BLaER1 treated with 17β-estradiol and CSF1 and Interleukin-3, amounts not matched to agents 10 nM and 100 nM (cell line): ENCODE measurements at regions not wholly inside any gene's neighbourhood (a gene's known extent, or its start where the extent isn't known, plus 50 kb on each side); places are given as distances from the start of the nearest gene placed in this dataset.
A peak's percentile ranks its signal among the peaks of the same experiment; 100 is the strongest.

Experiments used
- H3K27ac ChIP-seq, 11 experiments: shearing (Covaris generic); formaldehyde crosslinking; 2 replicates each; pipeline ENCODE4 v1.8.1; 2022
- H3K27me3 ChIP-seq, 11 experiments: shearing (Covaris generic); formaldehyde crosslinking; 2 replicates each; pipeline ENCODE4 v1.8.1; 2022
- H3K36me3 ChIP-seq, 11 experiments: shearing (Covaris generic); formaldehyde crosslinking; 2 replicates each; pipeline ENCODE4 v1.8.1; 2022
- H3K4me1 ChIP-seq, 10 experiments: shearing (Covaris generic); formaldehyde crosslinking; 2 replicates each; pipeline ENCODE4 v1.8.1; 2022
- H3K4me2 ChIP-seq, 11 experiments: shearing (Covaris generic); formaldehyde crosslinking; 2 replicates each; pipeline ENCODE4 v1.8.1; 2022
- H3K4me3 ChIP-seq, 10 experiments: shearing (Covaris generic); formaldehyde crosslinking; 2 replicates each; pipeline ENCODE4 v1.8.1; 2022
- H3K9ac ChIP-seq, 11 experiments: shearing (Covaris generic); formaldehyde crosslinking; 2 replicates each; pipeline ENCODE4 v1.8.1; 2022
- H3K9me3 ChIP-seq, 11 experiments: shearing (Covaris generic); formaldehyde crosslinking; replicated peaks in 1 of 11; 2 replicates each; pipeline ENCODE4 v1.8.1; 2022
- H4K20me1 ChIP-seq, 11 experiments: shearing (Covaris generic); formaldehyde crosslinking; 2 replicates each; pipeline ENCODE4 v1.8.1; 2022
- Cebpa-rat ChIP-seq, 11 experiments: shearing (Covaris generic); IDR thresholded peaks; 2 replicates each; pipeline ENCODE4 v1.8.1; 2022

DNA sequence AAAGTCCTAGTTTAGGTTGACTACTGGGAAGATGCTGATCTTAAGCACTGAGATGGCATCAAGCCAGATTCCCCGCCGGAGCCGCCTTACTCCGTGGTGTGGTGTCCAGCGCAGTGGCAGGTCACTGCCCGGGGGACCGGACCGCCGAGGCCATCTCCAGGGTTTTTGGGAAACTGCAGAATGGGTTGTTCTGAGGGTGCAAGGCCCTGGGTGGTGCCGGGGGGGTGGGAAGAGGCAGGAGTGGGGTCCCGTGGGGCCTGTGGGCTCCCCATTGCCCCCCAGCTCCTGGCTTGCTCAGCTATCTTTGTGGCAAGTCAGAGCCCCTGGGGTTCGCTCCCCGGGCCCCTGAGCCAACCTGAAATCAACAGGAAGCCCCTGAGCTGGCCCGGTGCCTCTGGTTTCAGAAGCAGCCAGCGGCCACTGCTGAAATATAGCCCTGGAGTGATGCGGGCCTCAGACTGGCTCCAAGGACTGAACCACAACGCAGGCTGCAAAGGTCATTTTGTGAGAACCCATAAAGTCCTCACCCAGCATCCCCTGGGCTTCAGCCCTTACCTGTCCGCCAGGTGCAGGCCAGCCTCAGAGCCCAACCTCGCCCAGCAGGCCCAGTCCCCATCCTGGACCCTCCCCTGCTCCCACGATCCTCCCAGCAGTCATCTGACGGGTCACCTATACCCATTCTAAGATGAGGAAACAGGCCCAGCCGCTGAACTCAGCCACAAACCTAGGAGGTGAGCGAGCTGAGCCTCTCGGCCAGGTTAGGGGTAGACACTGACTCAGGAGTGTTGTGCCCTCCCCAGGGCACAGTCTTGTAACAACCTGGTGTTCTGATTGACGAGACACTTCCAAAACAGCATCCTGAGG lies 102.7 kb downstream of the PDGFA start:
- Histone ChIP-seq H3K4me1 (peaks cover 2 to 20% (median 14%) of the 10 kb centered on the region in 10 experiments; a peak in 18 of 20 replicates), H3K4me3 (no peak overlapping the region), H3K27me3 (peaks cover 0 to 7% (median 0%) of the 10 kb centered on the region in 11 experiments; a peak in 4 of 22 replicates), H4K20me1 (no peaks in the 10 kb centered on the region), H3K9me3 (peaks cover 20 to 33% (median 27%) of the 10 kb centered on the region in 11 experiments), H3K27ac (no peak overlapping the region), H3K9ac (no peak overlapping the region), H3K36me3 (peaks cover 0 to 5% (median 0%) of the 10 kb centered on the region in 11 experiments; a peak in 1 of 22 replicates), H3K4me2 (no peak overlapping the region)
- no peak for TF ChIP-seq Cebpa-rat (IDR thresholded peaks at IDR 0.05)

- no peaks in the 10 kb centered on the region for H4K20me1 ChIP-seq
- peaks cover 0 to 2% (median 0%) of the 10 kb centered on the region in 11 experiments; a peak in 1 of 22 replicates for H3K27me3 ChIP-seq
- H3K4me1 ChIP-seq = peaks cover 0 to 16% (median 8%) of the 10 kb centered on the region in 10 experiments; a peak in 16 of 20 replicates
- H3K4me2 ChIP-seq = no peak overlapping the region
- no peak overlapping the region for H3K4me3 ChIP-seq
- H3K27ac ChIP-seq = no peak overlapping the region
- H3K9me3 ChIP-seq = peaks cover 20 to 33% (median 27%) of the 10 kb centered on the region in 11 experiments
- no peak for TF ChIP-seq Cebpa-rat (IDR thresholded peaks at IDR 0.05)
- H3K36me3 ChIP-seq = peaks cover 0 to 5% (median 0%) of the 10 kb centered on the region in 11 experiments; a peak in 1 of 22 replicates
- no peak overlapping the region for H3K9ac ChIP-seq
Measured at GRCh38 chr7:417625-417889, 102.1 kb downstream of the PDGFA start.

DNA sequence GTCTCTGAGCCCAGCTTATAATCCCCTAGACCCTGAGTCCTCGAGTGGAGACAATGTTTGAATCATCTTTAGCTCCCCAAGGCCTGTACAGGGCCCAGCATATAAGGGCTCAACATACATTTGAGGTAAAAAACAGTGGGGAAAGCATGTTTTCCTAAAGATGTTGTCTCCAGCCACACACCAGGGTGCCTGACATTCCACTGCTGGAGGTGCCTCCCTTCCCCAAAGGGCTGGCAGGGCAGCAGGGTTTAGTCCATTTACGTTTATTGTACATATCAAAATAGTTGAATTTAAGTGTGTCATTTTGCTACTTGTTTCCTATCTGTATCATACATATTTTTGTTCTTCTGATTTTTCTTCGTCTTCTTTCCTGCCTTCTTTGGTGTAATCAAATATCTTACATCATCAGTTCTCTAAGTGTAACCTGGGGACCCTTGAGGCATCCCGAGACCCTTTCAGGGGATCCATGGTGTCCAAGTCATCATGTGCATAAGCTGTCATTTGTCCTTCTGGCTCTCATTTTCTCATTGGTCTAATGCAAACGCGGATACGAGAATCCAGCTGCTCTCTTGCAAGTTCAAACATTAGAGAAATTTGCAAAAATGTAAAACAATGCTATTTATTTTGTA lies 101.6 kb downstream of the PDGFA start:
- no peaks in the 10 kb centered on the region for H4K20me1 ChIP-seq
- no peak overlapping the region for H3K9ac ChIP-seq
- no peak overlapping the region for H3K4me2 ChIP-seq
- no peak overlapping the region for H3K27ac ChIP-seq
- H3K36me3 ChIP-seq = peaks cover 0 to 5% (median 0%) of the 10 kb centered on the region in 11 experiments; a peak in 1 of 22 replicates
- H3K27me3 ChIP-seq = no peaks in the 10 kb centered on the region
- peaks cover 20 to 33% (median 27%) of the 10 kb centered on the region in 11 experiments for H3K9me3 ChIP-seq
- no peak overlapping the region for H3K4me3 ChIP-seq
- peaks cover 0 to 17% (median 5%) of the 10 kb centered on the region in 10 experiments; a peak in 12 of 20 replicates for H3K4me1 ChIP-seq
- TF ChIP-seq Cebpa-rat (IDR thresholded peaks at IDR 0.05) = no peak

DNA sequence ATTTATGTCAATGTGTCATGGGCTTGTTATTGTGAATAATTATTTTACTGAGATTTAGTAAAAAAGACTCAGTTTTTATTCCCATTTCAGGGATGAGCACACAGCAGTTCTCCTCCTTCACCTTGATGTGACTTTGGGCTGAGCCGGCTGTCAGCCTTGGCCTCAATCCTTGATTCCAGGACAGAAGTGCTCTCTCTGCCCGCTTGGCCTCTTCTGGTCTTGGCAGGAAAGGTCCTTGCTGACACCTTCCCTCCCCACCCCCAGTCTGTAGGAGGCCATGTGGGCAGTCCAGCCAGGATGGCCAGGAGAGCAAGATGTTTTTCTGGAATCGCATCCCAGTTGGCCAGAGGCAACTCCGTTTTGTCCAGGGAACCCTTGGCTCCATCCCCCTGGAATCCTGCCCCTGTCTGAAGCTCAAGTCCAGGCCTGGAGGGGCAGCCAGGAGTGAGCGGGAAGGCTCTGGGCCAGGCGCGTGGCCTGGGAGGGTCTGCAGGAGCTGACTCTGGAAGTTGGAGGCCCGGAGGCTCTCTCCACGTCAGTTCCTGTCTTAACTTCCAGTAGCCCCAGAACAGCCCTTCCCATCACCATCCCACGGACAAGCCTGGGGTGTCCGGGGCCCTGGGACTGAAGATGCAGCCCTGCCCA lies 100.9 kb downstream of the PDGFA start:
- Histone ChIP-seq H3K27ac (no peak overlapping the region), H3K36me3 (peaks cover 0 to 5% (median 0%) of the 10 kb centered on the region in 11 experiments; a peak in 1 of 22 replicates), H3K4me3 (no peak overlapping the region), H3K9me3 (peaks cover 20 to 33% (median 27%) of the 10 kb centered on the region in 11 experiments), H3K27me3 (no peaks in the 10 kb centered on the region), H3K4me1 (peaks cover 0 to 18% (median 9%) of the 10 kb centered on the region in 10 experiments; a peak in 15 of 20 replicates), H3K4me2 (no peak overlapping the region), H3K9ac (no peak overlapping the region), H4K20me1 (no peaks in the 10 kb centered on the region)
- no peak for TF ChIP-seq Cebpa-rat (IDR thresholded peaks at IDR 0.05)

DNA sequence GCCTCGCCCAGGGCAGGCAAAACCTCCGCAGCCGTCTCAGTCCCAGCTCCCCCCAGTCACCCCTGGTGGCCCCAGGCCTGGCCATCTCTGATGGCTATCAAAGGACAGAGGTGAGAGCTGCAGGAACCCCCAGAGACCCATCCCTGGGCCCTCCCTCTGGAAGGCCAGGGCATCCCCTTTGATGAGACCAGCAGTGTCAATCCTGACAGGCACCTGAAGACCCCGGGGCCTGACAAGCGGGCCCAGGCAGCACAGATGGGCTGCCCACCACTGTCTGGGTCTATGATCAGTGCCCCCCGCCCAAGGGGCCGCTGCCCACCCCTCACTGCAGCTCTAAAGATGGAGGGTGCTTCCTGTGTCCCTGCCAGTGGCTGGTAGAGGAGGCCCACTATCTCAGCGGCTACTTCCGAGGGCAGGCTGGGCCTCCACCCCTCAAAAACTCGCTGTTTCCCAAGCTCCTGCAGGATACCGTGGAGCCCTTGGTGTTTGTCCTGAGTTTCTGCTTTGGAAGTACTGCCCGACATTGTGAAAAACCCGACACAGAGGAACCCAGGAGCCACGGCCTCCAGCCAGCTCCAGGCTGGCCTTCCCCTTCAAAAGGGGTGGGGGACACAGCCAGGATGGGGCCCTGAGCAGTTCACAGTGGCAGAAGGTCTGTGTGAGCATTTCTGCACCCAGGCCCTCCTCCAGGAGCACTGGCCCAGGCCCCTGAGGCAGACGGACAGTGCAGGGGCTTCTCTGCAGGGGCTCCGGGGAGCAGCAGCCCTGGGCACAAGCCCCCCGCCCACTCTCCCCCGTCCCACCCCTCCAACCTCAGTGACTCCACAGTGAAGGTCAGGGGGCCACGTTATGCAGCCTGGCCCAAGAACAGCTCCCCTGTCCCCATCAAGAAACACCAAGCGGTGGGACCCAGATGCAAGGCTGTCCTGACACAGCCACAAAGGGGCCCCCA lies 99.2 kb downstream of the PDGFA start:
- Histone ChIP-seq H3K4me3 (no peak overlapping the region), H3K27me3 (no peaks in the 10 kb centered on the region; a peak in 1 of 22 replicates), H3K36me3 (peaks cover 0 to 5% (median 0%) of the 10 kb centered on the region in 11 experiments; a peak in 1 of 22 replicates), H4K20me1 (peaks cover 0 to 9% (median 0%) of the 10 kb centered on the region in 11 experiments; a peak in 2 of 22 replicates), H3K4me2 (no peak overlapping the region), H3K4me1 (peaks cover 10 to 34% (median 25%) of the 10 kb centered on the region in 10 experiments), H3K9ac (no peak overlapping the region), H3K9me3 (peaks cover 20 to 33% (median 27%) of the 10 kb centered on the region in 11 experiments), H3K27ac (no peak overlapping the region)
- no peak for TF ChIP-seq Cebpa-rat (IDR thresholded peaks at IDR 0.05)

- peaks cover 20 to 27% (median 26%) of the 10 kb centered on the region in 11 experiments for H3K9me3 ChIP-seq
- no peak overlapping the region for H3K9ac ChIP-seq
- H3K4me2 ChIP-seq = no peak overlapping the region
- H3K36me3 ChIP-seq = peaks cover 0 to 5% (median 0%) of the 10 kb centered on the region in 11 experiments; a peak in 1 of 22 replicates
- H4K20me1 ChIP-seq = peaks cover 0 to 9% (median 0%) of the 10 kb centered on the region in 11 experiments; a peak in 2 of 22 replicates
- no peak overlapping the region for H3K4me3 ChIP-seq
- TF ChIP-seq Cebpa-rat (IDR thresholded peaks at IDR 0.05) = no peak
- H3K4me1 ChIP-seq = peaks cover 10 to 42% (median 33%) of the 10 kb centered on the region in 10 experiments
- H3K27ac ChIP-seq = no peak overlapping the region
- H3K27me3 ChIP-seq = no peaks in the 10 kb centered on the region; a peak in 1 of 22 replicates
Measured at GRCh38 chr7:421136-421991, 98.3 kb downstream of the PDGFA start.

- no peaks in the 10 kb centered on the region; a peak in 1 of 22 replicates for H3K27me3 ChIP-seq
- H3K4me1 ChIP-seq = peaks cover 10 to 48% (median 38%) of the 10 kb centered on the region in 10 experiments
- TF ChIP-seq Cebpa-rat (IDR thresholded peaks at IDR 0.05) = no peak
- 0 out of 22 replicates have a peak, but pooled peaks cover 0 to 5% (median 0%) of the 10 kb centered on the region in 11 experiments for H3K36me3 ChIP-seq
- peaks cover 14 to 18% (median 17%) of the 10 kb centered on the region in 11 experiments for H3K9me3 ChIP-seq
- no peak overlapping the region for H3K27ac ChIP-seq
- H3K4me2 ChIP-seq = peak overlapping the region in 1 of 11 experiments; percentile 89; a peak in 1 of 22 replicates
- peaks cover 0 to 9% (median 0%) of the 10 kb centered on the region in 11 experiments; a peak in 2 of 22 replicates for H4K20me1 ChIP-seq
- no peak overlapping the region for H3K4me3 ChIP-seq
- no peak overlapping the region for H3K9ac ChIP-seq
Measured at GRCh38 chr7:422191-422885, 97.3 kb downstream of the PDGFA start.
